ENCODE measurements at regions not wholly inside any gene's neighbourhood (a gene's known extent, or its start where the extent isn't known, plus 50 kb on each side); places are given as distances from the start of the nearest gene placed in this dataset.

GRCh38 chr5:8216921-8217320, 348.0 kb downstream of the MTRR start:
- Histone ChIP-seq H3K4me3 (no peak overlapping the region), H3K9me3 (no peaks in the 10 kb centered on the region), H3K27ac (no peak overlapping the region), H3K36me3 (no peaks in the 10 kb centered on the region), H3K27me3 (no peaks in the 10 kb centered on the region), H3K4me1 (no peaks in the 10 kb centered on the region)
- 96% methylated on average over 20 of the region's 20 CpGs for WGBS
- no peak for DNase-seq (ENCODE audit: low spot score in 2 of 2)
- TF ChIP-seq POLR2A (IDR thresholded peaks at IDR 0.05) (no peak), CTCF (IDR thresholded peaks at IDR 0.05) (no peak), EP300 (IDR thresholded peaks at IDR 0.05) (no peak), POLR2AphosphoS5 (IDR thresholded peaks at IDR 0.05) (no peak)

- H3K9me3 ChIP-seq = peaks cover 10% of the 10 kb centered on the region
- no peak overlapping the region for H3K4me3 ChIP-seq
- H3K27ac ChIP-seq = no peak overlapping the region
- 93% methylated on average over 3 of the region's 3 CpGs for WGBS
- no peaks in the 10 kb centered on the region for H3K4me1 ChIP-seq
- no peaks in the 10 kb centered on the region for H3K27me3 ChIP-seq
- TF ChIP-seq POLR2A (IDR thresholded peaks at IDR 0.05) = no peak
- H3K36me3 ChIP-seq = no peaks in the 10 kb centered on the region
- DNase-seq (ENCODE audit: low spot score in 2 of 2) = no peak
Observed at GRCh38 chr5:8226148-8226547, 357.2 kb downstream of the MTRR start.

GRCh38 chr5:8227112-8227511, 358.2 kb downstream of the MTRR start:
- 67% methylated on average over 8 of the region's 8 CpGs for WGBS
- no peak overlapping the region for H3K4me3 ChIP-seq
- TF ChIP-seq POLR2A (IDR thresholded peaks at IDR 0.05) (no peak), CTCF (IDR thresholded peaks at IDR 0.05) (no peak), EP300 (IDR thresholded peaks at IDR 0.05) (no peak), POLR2AphosphoS5 (IDR thresholded peaks at IDR 0.05) (no peak)
- no peak for DNase-seq (ENCODE audit: low spot score in 2 of 2)
- peaks cover 10% of the 10 kb centered on the region for H3K9me3 ChIP-seq
- no peaks in the 10 kb centered on the region for H3K27me3 ChIP-seq
- H3K4me1 ChIP-seq = no peaks in the 10 kb centered on the region
- H3K27ac ChIP-seq = no peak overlapping the region
- H3K36me3 ChIP-seq = no peaks in the 10 kb centered on the region

- peaks cover 4% of the 10 kb centered on the region for H3K9me3 ChIP-seq
- no peak for DNase-seq (ENCODE audit: low spot score in 2 of 2)
- H3K36me3 ChIP-seq = no peaks in the 10 kb centered on the region
- no peak overlapping the region for H3K4me3 ChIP-seq
- H3K27me3 ChIP-seq = no peaks in the 10 kb centered on the region
- H3K27ac ChIP-seq = no peak overlapping the region
- TF ChIP-seq POLR2A (IDR thresholded peaks at IDR 0.05) (no peak), CTCF (IDR thresholded peaks at IDR 0.05) (no peak), EP300 (IDR thresholded peaks at IDR 0.05) (no peak)
- no peaks in the 10 kb centered on the region for H3K4me1 ChIP-seq
- WGBS = 82% methylated on average over 4 of the region's 4 CpGs
Observed at GRCh38 chr5:8229551-8229950, 360.6 kb downstream of the MTRR start.

GRCh38 chr5:8230868-8231267, 361.9 kb downstream of the MTRR start:
- no peak overlapping the region for H3K4me3 ChIP-seq
- 67% methylated on average over 2 of the region's 2 CpGs for WGBS
- H3K4me1 ChIP-seq = no peaks in the 10 kb centered on the region
- DNase-seq (ENCODE audit: low spot score in 2 of 2) = no peak
- no peak overlapping the region for H3K27ac ChIP-seq
- no peaks in the 10 kb centered on the region for H3K36me3 ChIP-seq
- no peak for TF ChIP-seq EP300 (IDR thresholded peaks at IDR 0.05)
- TF ChIP-seq POLR2A (IDR thresholded peaks at IDR 0.05) = no peak
- no peak for TF ChIP-seq POLR2AphosphoS5 (IDR thresholded peaks at IDR 0.05)
- H3K27me3 ChIP-seq = no peaks in the 10 kb centered on the region
- no peaks in the 10 kb centered on the region for H3K9me3 ChIP-seq

- DNase-seq (ENCODE audit: low spot score in 2 of 2) = no peak
- Histone ChIP-seq H3K27me3 (no peaks in the 10 kb centered on the region), H3K27ac (no peak overlapping the region), H3K36me3 (no peaks in the 10 kb centered on the region), H3K4me1 (no peaks in the 10 kb centered on the region), H3K4me3 (no peak overlapping the region), H3K9me3 (no peaks in the 10 kb centered on the region)
- TF ChIP-seq POLR2A (IDR thresholded peaks at IDR 0.05) (no peak), EP300 (IDR thresholded peaks at IDR 0.05) (no peak), CTCF (IDR thresholded peaks at IDR 0.05) (no peak), POLR2AphosphoS5 (IDR thresholded peaks at IDR 0.05) (no peak)
Observed at GRCh38 chr5:8233479-8233878, 364.5 kb downstream of the MTRR start.
